Ishikawa (cell line): ENCODE measurements at regions not wholly inside any gene's neighbourhood (a gene's known extent, or its start where the extent isn't known, plus 50 kb on each side); places are given as distances from the start of the nearest gene placed in this dataset.

Experiments used
- CEBPB ChIP-seq: IDR thresholded peaks from 2 replicates; pipeline ENCODE4 v1.6.1; 2012
- CREB1 ChIP-seq: IDR thresholded peaks from 2 replicates; pipeline ENCODE4 v1.6.1; 2012; ENCODE audit warnings: low read depth
- EGR1 ChIP-seq: IDR thresholded peaks from 2 replicates; pipeline ENCODE4 v1.6.1; 2012
- EP300 ChIP-seq: IDR thresholded peaks from 2 replicates; pipeline ENCODE4 v1.6.1; 2012; ENCODE audit warnings: borderline replicate concordance
- NFIC ChIP-seq: IDR thresholded peaks from 2 replicates; pipeline ENCODE4 v1.6.1; 2012
- RAD21 ChIP-seq: IDR thresholded peaks from 2 replicates; pipeline ENCODE4 v1.6.1; 2012; ENCODE audit warnings: low read depth
- REST ChIP-seq: IDR thresholded peaks from 2 replicates; pipeline ENCODE4 v1.6.1; 2012; ENCODE audit warnings: low read depth, mild to moderate bottlenecking
- TAF1 ChIP-seq: IDR thresholded peaks from 2 replicates; pipeline ENCODE4 v1.6.1; 2012; ENCODE audit warnings: low read depth, mild to moderate bottlenecking
- TEAD4 ChIP-seq: IDR thresholded peaks from 2 replicates; pipeline ENCODE4 v1.6.1; 2012
- YY1 ChIP-seq: IDR thresholded peaks from 2 replicates; pipeline ENCODE4 v1.6.1; 2012; ENCODE audit warnings: low read depth

DNA sequence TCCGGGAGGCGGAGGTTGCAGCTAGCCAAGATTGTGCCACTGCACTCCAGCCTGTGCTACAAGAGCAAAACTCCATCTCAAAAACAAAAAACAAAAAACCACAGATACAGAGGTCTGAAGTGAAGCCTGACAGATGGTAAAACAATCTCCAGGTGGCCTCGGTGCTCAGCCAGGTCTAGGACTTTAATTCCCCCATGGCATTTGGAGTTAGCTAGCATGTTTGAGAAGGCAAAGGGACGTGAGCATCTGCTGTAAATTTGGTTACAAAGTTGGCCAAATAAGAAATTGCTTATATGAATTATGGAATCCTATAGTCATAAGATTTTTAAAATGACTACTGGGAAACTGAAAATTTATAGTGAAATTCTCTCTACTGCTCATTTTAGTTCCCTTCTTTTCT lies 98.3 kb upstream of the FMN2 start:
- TF ChIP-seq REST (no peak), RAD21 (no peak), YY1 (no peak), TAF1 (no peak), CREB1 (no peak), CEBPB (no peak), EGR1 (no peak), EP300 (no peak), TEAD4 (no peak), NFIC (no peak)
